Right lobe of liver (tissue), 4 donors: ENCODE measurements at regions not wholly inside any gene's neighbourhood (a gene's known extent, or its start where the extent isn't known, plus 50 kb on each side); places are given as distances from the start of the nearest gene placed in this dataset.

Experiments used
- POLR2A ChIP-seq: fragments of 450-650 bp; IDR thresholded peaks from one replicate; pipeline ENCODE4 v1.6.1; 2017; ENCODE audit warnings: antibody characterized with exemption, mild to moderate bottlenecking
- TF ChIP-seq, protein P1 (sequence below), 4 donors: fragments of 200-600 bp in 3 of 4; fragments of 450-650 bp in 1 of 4; IDR thresholded peaks; one replicate each; pipeline versions ENCODE4 v1.5.1 to v1.8.0; 2016 to 2022; ENCODE audit warnings: antibody characterized with exemption in 4 of 4, mild to moderate bottlenecking in 2 of 4
- donor health status: DM: no; HTN: no; CAD: no.
- donor health status: DM: no; HTN: no; CAD: no.
- donor health status: DM: no; HTN: yes; CAD: no.

- TF ChIP-seq, protein P1, sequence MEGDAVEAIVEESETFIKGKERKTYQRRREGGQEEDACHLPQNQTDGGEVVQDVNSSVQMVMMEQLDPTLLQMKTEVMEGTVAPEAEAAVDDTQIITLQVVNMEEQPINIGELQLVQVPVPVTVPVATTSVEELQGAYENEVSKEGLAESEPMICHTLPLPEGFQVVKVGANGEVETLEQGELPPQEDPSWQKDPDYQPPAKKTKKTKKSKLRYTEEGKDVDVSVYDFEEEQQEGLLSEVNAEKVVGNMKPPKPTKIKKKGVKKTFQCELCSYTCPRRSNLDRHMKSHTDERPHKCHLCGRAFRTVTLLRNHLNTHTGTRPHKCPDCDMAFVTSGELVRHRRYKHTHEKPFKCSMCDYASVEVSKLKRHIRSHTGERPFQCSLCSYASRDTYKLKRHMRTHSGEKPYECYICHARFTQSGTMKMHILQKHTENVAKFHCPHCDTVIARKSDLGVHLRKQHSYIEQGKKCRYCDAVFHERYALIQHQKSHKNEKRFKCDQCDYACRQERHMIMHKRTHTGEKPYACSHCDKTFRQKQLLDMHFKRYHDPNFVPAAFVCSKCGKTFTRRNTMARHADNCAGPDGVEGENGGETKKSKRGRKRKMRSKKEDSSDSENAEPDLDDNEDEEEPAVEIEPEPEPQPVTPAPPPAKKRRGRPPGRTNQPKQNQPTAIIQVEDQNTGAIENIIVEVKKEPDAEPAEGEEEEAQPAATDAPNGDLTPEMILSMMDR (IDR thresholded peaks at IDR 0.05): no peak
- no peak for TF ChIP-seq POLR2A
These were observed 192.1 kb upstream of the GPR12 start for GRCh38 chr13:26952551-26953143.
